Fibroblast of skin of scalp (primary cell): ENCODE measurements at regions not wholly inside any gene's neighbourhood (a gene's known extent, or its start where the extent isn't known, plus 50 kb on each side); places are given as distances from the start of the nearest gene placed in this dataset.
A peak's percentile ranks its signal among the peaks of the same experiment; 100 is the strongest.
"Not testable (repeated sequence)": the region's sequence is repeated elsewhere in the genome, so short reads cannot be mapped to it uniquely, and the experiment has no call there.

Experiments used
- DNase-seq: peaks from one replicate; pipeline ENCODE4 v3.0.0-alpha.2; 2013

- no peak for DNase-seq
Measured at GRCh38 chr17:70886648-70887047, 717.3 kb downstream of the KCNJ2 start.

- peak; percentile 4 for DNase-seq
Measured at GRCh38 chr17:70888324-70888723, 719.0 kb downstream of the KCNJ2 start.

GRCh38 chr17:70891306-70891705 lies 722.0 kb downstream of the KCNJ2 start:
- DNase-seq = peak; percentile 51

- no peak for DNase-seq
Measured at GRCh38 chr17:70892527-70892926, 723.2 kb downstream of the KCNJ2 start.

GRCh38 chr17:70896843-70897242 lies 727.5 kb downstream of the KCNJ2 start:
- no peak for DNase-seq

GRCh38 chr17:70897446-70897845 lies 728.1 kb downstream of the KCNJ2 start:
- DNase-seq = no peak

GRCh38 chr17:70901870-70902269 lies 732.5 kb downstream of the KCNJ2 start:
- DNase-seq = no peak

- DNase-seq = peak; percentile 83
Measured at GRCh38 chr17:70905796-70906195, 736.5 kb downstream of the KCNJ2 start.

- peak; percentile 12 for DNase-seq
Measured at GRCh38 chr17:70906808-70907207, 737.5 kb downstream of the KCNJ2 start.

GRCh38 chr17:70912716-70913485 lies 743.6 kb downstream of the KCNJ2 start:
- peak; percentile 2 for DNase-seq

- DNase-seq = no peak
Measured at GRCh38 chr17:70916469-70916868, 747.1 kb downstream of the KCNJ2 start.

GRCh38 chr17:70919241-70919640 lies 749.9 kb downstream of the KCNJ2 start:
- no peak for DNase-seq

GRCh38 chr17:70920416-70920815 lies 751.1 kb downstream of the KCNJ2 start:
- DNase-seq = no peak

GRCh38 chr17:70922268-70922667 lies 752.9 kb downstream of the KCNJ2 start:
- no peak for DNase-seq

- no peak for DNase-seq
Measured at GRCh38 chr17:70924776-70925175, 755.4 kb downstream of the KCNJ2 start.

- peak; percentile 2 for DNase-seq
Measured at GRCh38 chr17:70929226-70929625, 759.9 kb downstream of the KCNJ2 start.

- DNase-seq = no peak
Measured at GRCh38 chr17:70934231-70934630, 764.9 kb downstream of the KCNJ2 start.

- DNase-seq = no peak
Measured at GRCh38 chr17:70934835-70935234, 765.5 kb downstream of the KCNJ2 start.

- DNase-seq = no peak
Measured at GRCh38 chr17:70936724-70937123, 767.4 kb downstream of the KCNJ2 start.

- DNase-seq = no peak
Measured at GRCh38 chr17:70938336-70938735, 769.0 kb downstream of the KCNJ2 start.

- DNase-seq = no peak
Measured at GRCh38 chr17:70945386-70945785, 776.1 kb downstream of the KCNJ2 start.

- no peak for DNase-seq
Measured at GRCh38 chr17:70947215-70947614, 777.9 kb downstream of the KCNJ2 start.

GRCh38 chr17:70947636-70948565 lies 778.6 kb downstream of the KCNJ2 start:
- DNase-seq = no peak

- not testable (repeated sequence) for DNase-seq
Measured at GRCh38 chr17:70953140-70953539, 783.8 kb downstream of the KCNJ2 start.
